ENCODE measurements at regions not wholly inside any gene's neighbourhood (a gene's known extent, or its start where the extent isn't known, plus 50 kb on each side); places are given as distances from the start of the nearest gene placed in this dataset.

- TF ChIP-seq CTCF (IDR thresholded peaks at IDR 0.05 in 4 of 5, conservative IDR thresholded peaks at IDR 0.05 in 1 of 5), result no peak
- no peak for TF ChIP-seq POLR2A (IDR thresholded peaks at IDR 0.05)
Observed at GRCh38 chr3:154549391-154549790, 119.4 kb upstream of the GPR149 start.
